Choroid plexus epithelial cell (primary cell): ENCODE measurements at regions not wholly inside any gene's neighbourhood (a gene's known extent, or its start where the extent isn't known, plus 50 kb on each side); places are given as distances from the start of the nearest gene placed in this dataset.

Experiments used
- DNase-seq: peaks from one replicate; pipeline ENCODE4 v3.0.0-alpha.2; 2010; ENCODE audit warnings: low read depth
- H3K4me3 ChIP-seq: 2 replicates; pipeline ENCODE4 v1.5.1; 2011; ENCODE audit warnings: low read depth, mild to moderate bottlenecking, control low read depth, low read length, moderate library complexity
- CTCF ChIP-seq: conservative IDR thresholded peaks from 2 replicates; pipeline ENCODE4 v1.5.1; 2011; ENCODE audit warnings: low read depth, mild to moderate bottlenecking, control low read depth, inconsistent platforms, low read length, moderate library complexity

DNA sequence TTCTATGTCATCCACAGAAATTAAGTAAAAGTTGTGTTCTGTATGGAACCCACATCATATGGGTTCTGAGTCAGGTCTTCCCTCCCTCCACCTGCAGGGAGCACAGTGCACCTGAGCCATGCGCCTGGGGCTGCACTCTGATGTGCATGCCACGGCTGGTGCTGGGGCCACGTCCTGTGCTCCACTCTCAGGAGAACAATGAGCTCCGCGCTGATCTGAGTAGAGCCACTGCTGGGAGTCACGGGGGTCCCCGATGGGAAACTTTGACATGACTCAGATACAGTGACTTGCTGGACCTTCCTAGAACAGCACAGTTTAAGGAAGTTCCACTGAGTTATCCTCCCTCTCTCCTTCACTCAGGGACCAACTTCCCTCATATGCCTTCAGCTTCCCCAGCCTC, 683.4 kb downstream of the TMEM121 start:
- DNase-seq: no peak
- TF ChIP-seq CTCF: no peak
- H3K4me3 ChIP-seq: no peak overlapping the region

GRCh38 chr14:106210650-106211049, 684.3 kb downstream of the TMEM121 start:
- TF ChIP-seq CTCF: no peak
- DNase-seq: no peak
- no peak overlapping the region for H3K4me3 ChIP-seq

DNA sequence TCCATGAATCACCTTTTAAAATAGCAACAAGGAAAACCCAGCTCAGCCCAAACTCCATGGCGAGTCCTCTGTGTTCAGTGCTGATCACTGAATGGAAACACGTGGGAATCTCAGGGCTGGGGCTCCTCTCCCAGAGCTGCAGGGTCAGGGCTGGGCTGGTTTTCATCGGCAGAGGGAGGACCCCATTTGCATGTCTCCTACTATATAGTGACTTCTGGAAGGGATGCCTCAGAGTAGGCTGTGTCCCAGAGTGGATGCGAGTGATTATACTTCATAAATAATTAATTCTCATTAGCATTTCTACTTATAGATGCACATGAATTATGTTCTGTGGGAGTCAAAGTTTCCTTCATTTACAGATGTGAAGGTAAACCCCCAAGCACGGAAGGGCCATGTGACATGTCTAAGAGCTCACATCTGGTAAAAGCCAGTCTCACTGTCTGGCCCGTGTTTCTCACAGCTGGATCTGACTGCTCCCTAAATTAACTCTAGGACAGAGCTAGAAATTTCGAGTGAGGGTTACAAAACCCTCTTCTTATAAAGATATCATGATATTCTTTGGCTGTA, 685.0 kb downstream of the TMEM121 start:
- no peak for DNase-seq
- H3K4me3 ChIP-seq: no peak overlapping the region
- TF ChIP-seq CTCF: no peak

DNA sequence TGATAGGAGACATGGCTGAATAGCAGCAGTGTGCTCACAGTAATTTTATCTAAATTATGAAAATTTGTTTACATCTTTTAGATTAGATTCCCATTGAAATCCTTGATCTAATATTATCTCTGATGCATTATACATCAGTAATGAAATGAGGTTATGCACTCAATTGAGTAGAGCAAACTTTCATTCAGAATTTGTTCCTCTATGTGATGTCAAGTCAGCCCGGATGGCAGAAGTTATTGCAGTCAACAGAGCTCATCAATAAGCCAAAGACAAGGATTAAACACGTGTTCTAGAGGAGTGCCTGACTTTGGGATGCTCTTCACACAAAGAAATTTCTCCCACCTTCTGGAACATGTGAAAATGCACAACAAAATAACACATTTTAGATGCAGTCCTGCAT, 688.8 kb downstream of the TMEM121 start:
- no peak overlapping the region for H3K4me3 ChIP-seq
- TF ChIP-seq CTCF: no peak
- DNase-seq: no peak

GRCh38 chr14:106216679-106217078, 690.3 kb downstream of the TMEM121 start:
- no peak for DNase-seq
- TF ChIP-seq CTCF: no peak
- H3K4me3 ChIP-seq: no peak overlapping the region

- no peak for DNase-seq
- no peak for TF ChIP-seq CTCF
Observed at GRCh38 chr14:106218174-106218573, 691.8 kb downstream of the TMEM121 start.

DNA sequence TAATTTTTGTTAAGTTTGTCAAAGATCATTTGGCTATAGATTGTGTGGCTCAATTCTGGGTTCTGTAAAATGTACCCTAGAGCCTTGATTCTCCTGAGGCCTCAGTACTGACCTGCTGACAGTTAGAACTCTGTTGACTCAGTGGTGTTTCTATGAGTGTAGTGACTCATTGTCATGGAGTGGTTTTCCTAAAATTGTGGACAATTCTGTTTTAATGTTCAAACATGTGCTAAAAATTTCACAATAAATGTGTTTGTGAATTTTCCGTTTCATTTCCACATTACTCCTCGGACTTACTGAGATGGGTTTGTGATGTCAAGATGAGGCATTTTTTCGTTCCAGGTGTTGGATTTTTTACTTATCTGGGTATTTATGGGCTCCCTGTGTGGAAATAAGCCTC, 695.9 kb downstream of the TMEM121 start:
- no peak for TF ChIP-seq CTCF
- DNase-seq: no peak

More at GRCh38 chr14:106218174-106218573, 691.8 kb downstream of the TMEM121 start:
- H3K4me3 ChIP-seq: no peak overlapping the region

More for the DNA sequence above, 695.9 kb downstream of the TMEM121 start:
- no peak overlapping the region for H3K4me3 ChIP-seq
